Esophagus mucosa (tissue), 1 donor: ENCODE measurements at regions not wholly inside any gene's neighbourhood (a gene's known extent, or its start where the extent isn't known, plus 50 kb on each side); places are given as distances from the start of the nearest gene placed in this dataset.
A peak's percentile ranks its signal among the peaks of the same experiment; 100 is the strongest.
"Not testable (repeated sequence)": the region's sequence is repeated elsewhere in the genome, so short reads cannot be mapped to it uniquely, and the experiment has no call there.

ENCODE experiments used
- ATAC-seq: fragments of 200-7000 bp; cut with Tn5 transposase; one replicate; pipeline ENCODE4 v1.9.1; 2020
- donor health status: DM: yes; HTN: yes; CAD: no.

- ATAC-seq: no peak
Measured at GRCh38 chr3:150127011-150127490, 156.4 kb upstream of the PFN2 start.

- ATAC-seq: no peak
Measured at GRCh38 chr3:150124142-150124541, 153.4 kb upstream of the PFN2 start.

GRCh38 chr3:150123249-150123648 lies 152.6 kb upstream of the PFN2 start:
- not testable (repeated sequence) for ATAC-seq

- no peak for ATAC-seq
Measured at GRCh38 chr3:150118219-150118618, 147.5 kb upstream of the PFN2 start.

- no peak for ATAC-seq
Measured at GRCh38 chr3:150117076-150117475, 146.4 kb upstream of the PFN2 start.

GRCh38 chr3:150116196-150116595 lies 145.5 kb upstream of the PFN2 start:
- no peak for ATAC-seq

GRCh38 chr3:150114873-150115540 lies 144.3 kb upstream of the PFN2 start:
- ATAC-seq: no peak

- no peak for ATAC-seq
Measured at GRCh38 chr3:150114273-150114672, 143.6 kb upstream of the PFN2 start.

- no peak for ATAC-seq
Measured at GRCh38 chr3:150110097-150110496, 139.4 kb upstream of the PFN2 start.

GRCh38 chr3:150107429-150108175 lies 136.9 kb upstream of the PFN2 start:
- ATAC-seq: no peak

- no peak for ATAC-seq
Measured at GRCh38 chr3:150106740-150107428, 136.2 kb upstream of the PFN2 start.

GRCh38 chr3:150105886-150106612 lies 135.4 kb upstream of the PFN2 start:
- ATAC-seq: no peak

- no peak for ATAC-seq
Measured at GRCh38 chr3:150105025-150105424, 134.3 kb upstream of the PFN2 start.

GRCh38 chr3:150104564-150104963 lies 133.9 kb upstream of the PFN2 start:
- no peak for ATAC-seq

- no peak for ATAC-seq
Measured at GRCh38 chr3:150101016-150101415, 130.3 kb upstream of the PFN2 start.

GRCh38 chr3:150098621-150099020 lies 127.9 kb upstream of the PFN2 start:
- ATAC-seq: no peak

GRCh38 chr3:150097588-150097890 lies 126.8 kb upstream of the PFN2 start:
- no peak for ATAC-seq

- no peak for ATAC-seq
Measured at GRCh38 chr3:150096700-150097587, 126.2 kb upstream of the PFN2 start.

- ATAC-seq: peak; percentile 86
Measured at GRCh38 chr3:150094150-150094933, 123.6 kb upstream of the PFN2 start.

GRCh38 chr3:150091626-150092025 lies 120.9 kb upstream of the PFN2 start:
- ATAC-seq: no peak

- no peak for ATAC-seq
Measured at GRCh38 chr3:150090877-150091276, 120.2 kb upstream of the PFN2 start.
